ENCODE measurements at regions not wholly inside any gene's neighbourhood (a gene's known extent, or its start where the extent isn't known, plus 50 kb on each side); places are given as distances from the start of the nearest gene placed in this dataset.

- no peak for DNase-seq (ENCODE audit: low read depth in 4 of 4, low spot score in 3 of 4)
Observed at GRCh38 chr11:70733327-70734325, 335.3 kb downstream of the CTTN start.

- no peak for DNase-seq (ENCODE audit: low read depth in 4 of 4, low spot score in 3 of 4)
Observed at GRCh38 chr11:70734379-70734778, 336.1 kb downstream of the CTTN start.

- DNase-seq (ENCODE audit: low read depth in 4 of 4, low spot score in 3 of 4) = no peak
Observed at GRCh38 chr11:70734911-70735310, 336.6 kb downstream of the CTTN start.

- no peak for DNase-seq (ENCODE audit: low read depth in 4 of 4, low spot score in 3 of 4)
Observed at GRCh38 chr11:70735976-70736375, 337.6 kb downstream of the CTTN start.

- DNase-seq (ENCODE audit: low read depth in 4 of 4, low spot score in 3 of 4) = no peak
Observed at GRCh38 chr11:70736461-70736860, 338.1 kb downstream of the CTTN start.

- no peak for DNase-seq (ENCODE audit: low read depth in 4 of 4, low spot score in 3 of 4)
Observed at GRCh38 chr11:70736937-70737640, 338.8 kb downstream of the CTTN start.

- no peak for DNase-seq (ENCODE audit: low read depth in 4 of 4, low spot score in 3 of 4)
Observed at GRCh38 chr11:70737816-70738630, 339.7 kb downstream of the CTTN start.

- no peak for DNase-seq (ENCODE audit: low read depth in 4 of 4, low spot score in 3 of 4)
Observed at GRCh38 chr11:70738661-70739060, 340.3 kb downstream of the CTTN start.

- no peak for DNase-seq (ENCODE audit: low read depth in 4 of 4, low spot score in 3 of 4)
Observed at GRCh38 chr11:70739091-70739490, 340.8 kb downstream of the CTTN start.

GRCh38 chr11:70739811-70740487, 341.6 kb downstream of the CTTN start:
- DNase-seq (ENCODE audit: low read depth in 4 of 4, low spot score in 3 of 4) = no peak

- peak in 1 of 4 donors; percentile 43 for DNase-seq (ENCODE audit: low read depth in 4 of 4, low spot score in 3 of 4)
Observed at GRCh38 chr11:70740488-70740851, 342.1 kb downstream of the CTTN start.

GRCh38 chr11:70741085-70741484, 342.8 kb downstream of the CTTN start:
- DNase-seq (ENCODE audit: low read depth in 4 of 4, low spot score in 3 of 4) = no peak

- DNase-seq (ENCODE audit: low read depth in 4 of 4, low spot score in 3 of 4) = no peak
Observed at GRCh38 chr11:70742553-70743291, 344.4 kb downstream of the CTTN start.

GRCh38 chr11:70743329-70743728, 345.0 kb downstream of the CTTN start:
- DNase-seq (ENCODE audit: low read depth in 4 of 4, low spot score in 3 of 4) = no peak

- no peak for DNase-seq (ENCODE audit: low read depth in 4 of 4, low spot score in 3 of 4)
Observed at GRCh38 chr11:70743941-70744351, 345.6 kb downstream of the CTTN start.

- no peak for DNase-seq (ENCODE audit: low read depth in 4 of 4, low spot score in 3 of 4)
Observed at GRCh38 chr11:70744396-70745185, 346.3 kb downstream of the CTTN start.

GRCh38 chr11:70745451-70745850, 347.1 kb downstream of the CTTN start:
- no peak for DNase-seq (ENCODE audit: low read depth in 4 of 4, low spot score in 3 of 4)

- DNase-seq (ENCODE audit: low read depth in 4 of 4, low spot score in 3 of 4) = no peak
Observed at GRCh38 chr11:70745941-70746340, 347.6 kb downstream of the CTTN start.

GRCh38 chr11:70746351-70746750, 348.0 kb downstream of the CTTN start:
- no peak for DNase-seq (ENCODE audit: low read depth in 4 of 4, low spot score in 3 of 4)

All from left renal pelvis (tissue), 4 donors.